ENCODE measurements at regions not wholly inside any gene's neighbourhood (a gene's known extent, or its start where the extent isn't known, plus 50 kb on each side); places are given as distances from the start of the nearest gene placed in this dataset.

GRCh38 chr10:30756151-30756550, 126.6 kb upstream of the LYZL2 start:
- no peak overlapping the region for H3K4me3 ChIP-seq (ENCODE audit: low read depth, low read length)
- no peak for TF ChIP-seq CTCF (IDR thresholded peaks at IDR 0.05; ENCODE audit: low read depth, low read length)

- H3K4me3 ChIP-seq (ENCODE audit: low read depth, low read length), result no peak overlapping the region
- no peak for TF ChIP-seq CTCF (IDR thresholded peaks at IDR 0.05; ENCODE audit: low read depth, low read length)
These were observed 125.9 kb upstream of the LYZL2 start for GRCh38 chr10:30755441-30755953.

- TF ChIP-seq CTCF (IDR thresholded peaks at IDR 0.05; ENCODE audit: low read depth, low read length), result no peak
- no peak overlapping the region for H3K4me3 ChIP-seq (ENCODE audit: low read depth, low read length)
These were observed 122.9 kb upstream of the LYZL2 start for GRCh38 chr10:30752481-30752881.

GRCh38 chr10:30751678-30752331, 122.3 kb upstream of the LYZL2 start:
- TF ChIP-seq CTCF (IDR thresholded peaks at IDR 0.05; ENCODE audit: low read depth, low read length), result peak; percentile 64
- H3K4me3 ChIP-seq (ENCODE audit: low read depth, low read length), result no peak overlapping the region

- TF ChIP-seq CTCF (IDR thresholded peaks at IDR 0.05; ENCODE audit: low read depth, low read length), result no peak
- H3K4me3 ChIP-seq (ENCODE audit: low read depth, low read length), result no peak overlapping the region
These were observed 121.6 kb upstream of the LYZL2 start for GRCh38 chr10:30750971-30751677.

GRCh38 chr10:30749385-30749784, 119.8 kb upstream of the LYZL2 start:
- H3K4me3 ChIP-seq (ENCODE audit: low read depth, low read length), result no peak overlapping the region
- no peak for TF ChIP-seq CTCF (IDR thresholded peaks at IDR 0.05; ENCODE audit: low read depth, low read length)

Data from WI38 (cell line).